Neural progenitor cell (in vitro differentiated cells): ENCODE measurements at regions not wholly inside any gene's neighbourhood (a gene's known extent, or its start where the extent isn't known, plus 50 kb on each side); places are given as distances from the start of the nearest gene placed in this dataset.

ENCODE experiments used
- DNase-seq: peaks from one replicate; pipeline ENCODE4 v3.0.0-alpha.2; 2016; ENCODE audit warnings: low spot score
- H2AFZ ChIP-seq: fragments of 200-600 bp; sonication (generic); replicated peaks from 2 replicates; pipeline ENCODE4 v1.6.1; 2016; ENCODE audit warnings: antibody characterized with exemption
- H3F3A ChIP-seq: fragments of 200-600 bp; sonication (generic); 2 replicates; pipeline ENCODE4 v1.6.1; 2016; ENCODE audit warnings: antibody characterized with exemption, low read depth
- H3K27ac ChIP-seq: fragments of 200-600 bp; sonication (generic); 2 replicates; pipeline ENCODE4 v1.5.1; 2016; ENCODE audit warnings: mild to moderate bottlenecking
- H3K27me3 ChIP-seq: fragments of 200-600 bp; sonication (generic); 2 replicates; pipeline ENCODE4 v1.6.1; 2016; ENCODE audit warnings: mild to moderate bottlenecking, moderate library complexity
- H3K36me3 ChIP-seq: fragments of 200-600 bp; sonication (generic); 2 replicates; pipeline ENCODE4 v1.5.1; 2016
- H3K4me1 ChIP-seq: fragments of 200-600 bp; sonication (generic); 2 replicates; pipeline ENCODE4 v1.6.1; 2016; ENCODE audit warnings: mixed run types
- H3K4me2 ChIP-seq: fragments of 200-600 bp; sonication (generic); 2 replicates; pipeline ENCODE4 v1.6.1; 2016
- H3K4me3 ChIP-seq: fragments of 200-600 bp; sonication (generic); 2 replicates; pipeline ENCODE4 v1.5.1; 2016
- H3K79me2 ChIP-seq: fragments of 200-600 bp; sonication (generic); 2 replicates; pipeline ENCODE4 v1.6.1; 2016; ENCODE audit warnings: low read depth
- H3K9ac ChIP-seq: fragments of 200-600 bp; sonication (generic); 2 replicates; pipeline ENCODE4 v1.6.1; 2016
- H3K9me3 ChIP-seq: fragments of 200-600 bp; sonication (generic); 2 replicates; pipeline ENCODE4 v1.5.1; 2016; ENCODE audit warnings: low read depth
- H4K20me1 ChIP-seq: fragments of 200-600 bp; sonication (generic); 2 replicates; pipeline ENCODE4 v1.6.1; 2016; ENCODE audit warnings: low read depth
- H3K27ac Mint-ChIP-seq: 3 replicates; pipeline ENCODE4 v1.8.0; 2021; ENCODE audit warnings: mixed read lengths
- H3K27me3 Mint-ChIP-seq: 2 replicates; pipeline ENCODE4 v1.8.0; 2022; ENCODE audit warnings: low read depth, mild to moderate bottlenecking, inconsistent platforms, moderate library complexity, mixed read lengths; ENCODE audit not compliant: insufficient read depth
- H3K36me3 Mint-ChIP-seq: 3 replicates; pipeline ENCODE4 v1.8.0; 2021; ENCODE audit warnings: mixed read lengths
- H3K4me1 Mint-ChIP-seq: 3 replicates; pipeline ENCODE4 v1.8.0; 2021; ENCODE audit warnings: mixed read lengths
- H3K4me3 Mint-ChIP-seq: 3 replicates; pipeline ENCODE4 v1.8.0; 2021; ENCODE audit warnings: mild to moderate bottlenecking, moderate library complexity, mixed read lengths
- H3K9me3 Mint-ChIP-seq: 3 replicates; pipeline ENCODE4 v1.8.0; 2020; ENCODE audit warnings: mixed read lengths
- CTCF ChIP-seq: fragments of 200-600 bp; sonication (generic); IDR thresholded peaks from 2 replicates; pipeline ENCODE4 v1.5.1; 2017; ENCODE audit warnings: antibody characterized with exemption, mild to moderate bottlenecking
- EZH2 ChIP-seq: fragments of 200-600 bp; sonication (generic); IDR thresholded peaks from 2 replicates; pipeline ENCODE4 v1.6.1; 2017; ENCODE audit warnings: antibody characterized with exemption, mild to moderate bottlenecking, moderate library complexity
- EZH2phosphoT487 ChIP-seq: fragments of 200-600 bp; sonication (generic); IDR thresholded peaks from 2 replicates; pipeline ENCODE4 v1.6.1; 2017; ENCODE audit warnings: antibody characterized with exemption

GRCh38 chr9:15070716-15071115, 160.5 kb upstream of the FREM1 start:
- Mint-ChIP-seq H3K4me3 (no peak overlapping the region), H3K9me3 (no peaks in the 10 kb centered on the region), H3K27ac (no peak overlapping the region), H3K27me3 (peaks cover 3% of the 10 kb centered on the region), H3K4me1 (no peaks in the 10 kb centered on the region), H3K36me3 (no peaks in the 10 kb centered on the region)
- Histone ChIP-seq H4K20me1 (no peaks in the 10 kb centered on the region), H3K4me3 (no peak overlapping the region), H3K9me3 (no peaks in the 10 kb centered on the region), H3K4me1 (no peaks in the 10 kb centered on the region), H3K4me2 (no peak overlapping the region), H3K79me2 (no peaks in the 10 kb centered on the region), H2AFZ (no peak overlapping the region), H3K27ac (no peak overlapping the region), H3K36me3 (no peaks in the 10 kb centered on the region), H3K27me3 (no peaks in the 10 kb centered on the region), H3F3A (no peaks in the 10 kb centered on the region), H3K9ac (no peak overlapping the region)
- no peak for DNase-seq
- TF ChIP-seq EZH2: no peak
- TF ChIP-seq EZH2phosphoT487: no peak
- TF ChIP-seq CTCF: no peak

- H3K27me3 Mint-ChIP-seq: no peaks in the 10 kb centered on the region
- H3K79me2 ChIP-seq: no peaks in the 10 kb centered on the region
Measured at GRCh38 chr9:15069106-15069505, 158.9 kb upstream of the FREM1 start.

GRCh38 chr9:15068261-15068660, 158.0 kb upstream of the FREM1 start:
- no peak overlapping the region for H3K4me3 Mint-ChIP-seq
- no peaks in the 10 kb centered on the region for H3K79me2 ChIP-seq
- peaks cover 2% of the 10 kb centered on the region for H3K9me3 Mint-ChIP-seq
- no peak overlapping the region for H2AFZ ChIP-seq
- no peaks in the 10 kb centered on the region for H3K27me3 ChIP-seq
- H3K4me2 ChIP-seq: no peak overlapping the region
- no peaks in the 10 kb centered on the region for H3K4me1 ChIP-seq
- H3K36me3 ChIP-seq: no peaks in the 10 kb centered on the region
- no peaks in the 10 kb centered on the region for H4K20me1 ChIP-seq
- no peaks in the 10 kb centered on the region for H3K27me3 Mint-ChIP-seq
- H3K9ac ChIP-seq: no peak overlapping the region
- H3K27ac Mint-ChIP-seq: no peak overlapping the region
- H3K27ac ChIP-seq: no peak overlapping the region
- no peaks in the 10 kb centered on the region for H3F3A ChIP-seq
- no peak for TF ChIP-seq CTCF
- no peak for TF ChIP-seq EZH2phosphoT487
- TF ChIP-seq EZH2: no peak
- DNase-seq: no peak
- H3K36me3 Mint-ChIP-seq: no peaks in the 10 kb centered on the region
- no peaks in the 10 kb centered on the region for H3K9me3 ChIP-seq
- H3K4me1 Mint-ChIP-seq: no peaks in the 10 kb centered on the region
- H3K4me3 ChIP-seq: no peak overlapping the region

More at GRCh38 chr9:15069106-15069505, 158.9 kb upstream of the FREM1 start:
- Mint-ChIP-seq H3K27ac (no peak overlapping the region), H3K36me3 (no peaks in the 10 kb centered on the region), H3K4me1 (no peaks in the 10 kb centered on the region), H3K9me3 (no peaks in the 10 kb centered on the region), H3K4me3 (no peak overlapping the region)
- no peak for DNase-seq
- no peaks in the 10 kb centered on the region for H3F3A ChIP-seq
- H3K4me3 ChIP-seq: no peak overlapping the region
- no peak overlapping the region for H3K9ac ChIP-seq
- no peaks in the 10 kb centered on the region for H3K9me3 ChIP-seq
- H3K4me2 ChIP-seq: no peak overlapping the region
- TF ChIP-seq CTCF (no peak), EZH2phosphoT487 (no peak), EZH2 (no peak)
- H2AFZ ChIP-seq: no peak overlapping the region
- no peaks in the 10 kb centered on the region for H3K27me3 ChIP-seq
- H4K20me1 ChIP-seq: no peaks in the 10 kb centered on the region
- no peaks in the 10 kb centered on the region for H3K36me3 ChIP-seq
- H3K27ac ChIP-seq: no peak overlapping the region
- no peaks in the 10 kb centered on the region for H3K4me1 ChIP-seq
